HG03103 (cell line): ENCODE measurements at regions not wholly inside any gene's neighbourhood (a gene's known extent, or its start where the extent isn't known, plus 50 kb on each side); places are given as distances from the start of the nearest gene placed in this dataset.

Source experiments
- ATAC-seq: cut with Tn5 transposase; IDR thresholded peaks from one replicate; pipeline ENCODE4 v1.9.1; 2021; ENCODE audit warnings: low read depth; ENCODE audit not compliant: unreplicated experiment

- ATAC-seq = no peak
These were observed 121.1 kb downstream of the NHLRC3 start for GRCh38 chr13:39159393-39159792.

GRCh38 chr13:39159846-39160370, 121.7 kb downstream of the NHLRC3 start:
- no peak for ATAC-seq

GRCh38 chr13:39167018-39167417, 128.8 kb downstream of the NHLRC3 start:
- ATAC-seq = no peak

GRCh38 chr13:39170711-39171110, 132.5 kb downstream of the NHLRC3 start:
- no peak for ATAC-seq

GRCh38 chr13:39185326-39185725, 147.1 kb downstream of the NHLRC3 start:
- ATAC-seq = no peak

GRCh38 chr13:39186205-39186875, 148.1 kb downstream of the NHLRC3 start:
- no peak for ATAC-seq

- no peak for ATAC-seq
These were observed 151.5 kb downstream of the NHLRC3 start for GRCh38 chr13:39189778-39190177.

- peak; percentile 65 for ATAC-seq
These were observed 158.8 kb downstream of the NHLRC3 start for GRCh38 chr13:39196965-39197646.

GRCh38 chr13:39197647-39198007, 159.4 kb downstream of the NHLRC3 start:
- peak; percentile 29 for ATAC-seq

GRCh38 chr13:39200249-39200910, 162.1 kb downstream of the NHLRC3 start:
- ATAC-seq = no peak

GRCh38 chr13:39201180-39201579, 162.9 kb downstream of the NHLRC3 start:
- ATAC-seq = no peak

GRCh38 chr13:39202746-39203145, 164.5 kb downstream of the NHLRC3 start:
- no peak for ATAC-seq

GRCh38 chr13:39208636-39209035, 170.4 kb downstream of the NHLRC3 start:
- ATAC-seq = no peak

- ATAC-seq = no peak
These were observed 171.7 kb downstream of the NHLRC3 start for GRCh38 chr13:39209731-39210531.

GRCh38 chr13:39210961-39211534, 172.8 kb downstream of the NHLRC3 start:
- ATAC-seq = no peak

GRCh38 chr13:39215971-39216370, 177.7 kb downstream of the NHLRC3 start:
- no peak for ATAC-seq

- ATAC-seq = no peak
These were observed 179.2 kb downstream of the NHLRC3 start for GRCh38 chr13:39217471-39217870.

- ATAC-seq = no peak
These were observed 186.5 kb downstream of the NHLRC3 start for GRCh38 chr13:39224671-39225240.

- ATAC-seq = no peak
These were observed 187.6 kb downstream of the NHLRC3 start for GRCh38 chr13:39225860-39226259.

GRCh38 chr13:39226359-39226758, 188.1 kb downstream of the NHLRC3 start:
- ATAC-seq = no peak
